GM12878 (cell line): ENCODE measurements at regions not wholly inside any gene's neighbourhood (a gene's known extent, or its start where the extent isn't known, plus 50 kb on each side); places are given as distances from the start of the nearest gene placed in this dataset.

ENCODE experiments used
- ATAC-seq: fragments of 200-7000 bp; cut with Tn5 transposase; 3 replicates; pipeline ENCODE4 v1.9.1; 2020; ENCODE audit warnings: mild to moderate bottlenecking, moderate library complexity
- BruUV-seq: library from RNA; stranded (reverse); fragments of 400-500 nt; replicated peaks from 2 replicates; lab custom pipeline; 2021; lab: Mats Ljungman, UMichigan
- CTCF ChIA-PET: fragments of 300-600 bp; sonication (Branson Sonifier 250); formaldehyde crosslinking; extraction: SDS; loops from one replicate; lab custom pipeline; 2021; ENCODE audit warnings: inconsistent platforms; lab: Yijun Ruan, JAX
- POLR2A ChIA-PET: fragments of 350-600 bp; formaldehyde crosslinking; extraction: SDS; loops from one replicate; lab custom pipeline; 2021; ENCODE audit warnings: inconsistent platforms; lab: Charles Lee
- RAD21 ChIA-PET: fragments of 300-600 bp; sonication (Branson Sonifier 250); formaldehyde crosslinking; loops from one replicate; lab custom pipeline; 2023; ENCODE audit warnings: antibody characterized with exemption; ENCODE audit not compliant: unreplicated experiment; lab: Charles Lee
- SMC1A ChIA-PET: fragments of 300-600 bp; sonication (Branson Sonifier 250); formaldehyde crosslinking; loops from one replicate; lab custom pipeline; 2023; ENCODE audit not compliant: unreplicated experiment, uncharacterized antibody; lab: Charles Lee
- DNase-seq: peaks from one replicate; pipeline ENCODE4 v3.0.0-alpha.2; 2011; ENCODE audit warnings: low read depth, low spot score
- FAIRE-seq: peaks from 3 replicates; lab custom pipeline; 2011; peaks lifted over from hg19 to GRCh38; lab: Jason Lieb, UNC
- H2AFZ ChIP-seq: 2 replicates; pipeline ENCODE4 v1.6.0; 2011; ENCODE audit warnings: low read depth, low read length, control low read depth; ENCODE audit not compliant: control insufficient read depth
- H3K27ac ChIP-seq: 2 replicates; pipeline ENCODE4 v1.5.1; 2011; ENCODE audit warnings: control low read depth; ENCODE audit not compliant: control insufficient read depth, insufficient read depth
- H3K27me3 ChIP-seq, 2 experiments: replicated peaks in 1 of 2; 2 replicates each; pipeline versions ENCODE4 v1.6.0 to v1.6.1; 2011; ENCODE audit warnings: low read length in 1 of 2; ENCODE audit not compliant: control insufficient read depth in 2 of 2, insufficient read depth in 2 of 2
- H3K36me3 ChIP-seq, 2 experiments: 2 replicates each; pipeline ENCODE4 v1.5.1; 2011; ENCODE audit warnings: low read length in 1 of 2; ENCODE audit not compliant: control insufficient read depth in 2 of 2, insufficient read depth in 2 of 2
- H3K4me1 ChIP-seq: 2 replicates; pipeline ENCODE4 v1.6.1; 2011; ENCODE audit warnings: mild to moderate bottlenecking, low read length, moderate library complexity, mixed read lengths; ENCODE audit not compliant: control insufficient read depth, insufficient read depth
- H3K4me2 ChIP-seq: 2 replicates; pipeline ENCODE4 v1.6.0; 2011; ENCODE audit warnings: control low read depth; ENCODE audit not compliant: control insufficient read depth, insufficient read depth
- H3K4me3 ChIP-seq: fragments of 200-600 bp; sonication (generic); 2 replicates; pipeline ENCODE4 v1.5.1; 2016
- H3K79me2 ChIP-seq: 2 replicates; pipeline ENCODE4 v1.6.0; 2011; ENCODE audit warnings: low read length; ENCODE audit not compliant: control insufficient read depth, insufficient read depth
- H3K9ac ChIP-seq: 2 replicates; pipeline ENCODE4 v1.8.0; 2011; ENCODE audit warnings: low read length, control low read depth, mixed read lengths; ENCODE audit not compliant: control insufficient read depth, insufficient read depth
- H3K9me3 ChIP-seq: replicated peaks from 3 replicates; pipeline ENCODE4 v1.5.1; 2011; ENCODE audit warnings: mild to moderate bottlenecking, low read length; ENCODE audit not compliant: control insufficient read depth, insufficient read depth
- H4K20me1 ChIP-seq: 2 replicates; pipeline ENCODE4 v1.6.0; 2011; ENCODE audit not compliant: control insufficient read depth, insufficient read depth
- ATF3 ChIP-seq: IDR thresholded peaks from 2 replicates; pipeline ENCODE4 v1.6.1; 2011; ENCODE audit warnings: low read depth, mild to moderate bottlenecking, low read length, moderate library complexity, borderline replicate concordance; ENCODE audit errors: extremely low read depth
- BHLHE40 ChIP-seq, 2 experiments: fragments of 450-650 bp in 1 of 2; IDR thresholded peaks; 2 replicates each; pipeline ENCODE4 v1.6.1; 2011 to 2017; ENCODE audit warnings: low read depth in 2 of 2, borderline replicate concordance in 1 of 2, improper control_type of control experiment in 1 of 2, low read length in 1 of 2, mild to moderate bottlenecking in 1 of 2
- DPF2 ChIP-seq: fragments of 450-650 bp; IDR thresholded peaks from 2 replicates; pipeline ENCODE4 v1.6.1; 2017; ENCODE audit warnings: mild to moderate bottlenecking
- EED ChIP-seq: sonication (generic); IDR thresholded peaks from 2 replicates; pipeline ENCODE4 v1.6.1; 2016; ENCODE audit warnings: antibody characterized with exemption, low read depth
- MTA2 ChIP-seq: fragments of 450-650 bp; IDR thresholded peaks from 2 replicates; pipeline ENCODE4 v1.6.1; 2016; ENCODE audit warnings: low read depth, mild to moderate bottlenecking, moderate library complexity
- NFYB ChIP-seq: IDR thresholded peaks from 2 replicates; pipeline ENCODE4 v1.6.1; 2011; ENCODE audit warnings: low read depth, mild to moderate bottlenecking, low read length, improper control_type of control experiment, moderate library complexity; ENCODE audit not compliant: insufficient read depth
- NRF1 ChIP-seq: conservative IDR thresholded peaks from 2 replicates; pipeline ENCODE4 v1.6.1; 2011; ENCODE audit warnings: mild to moderate bottlenecking, low read depth, low read length, improper control_type of control experiment
- RB1 ChIP-seq: fragments of 450-650 bp; formaldehyde crosslinking; IDR thresholded peaks from 2 replicates; pipeline ENCODE4 v1.6.1; 2017; ENCODE audit warnings: mild to moderate bottlenecking, borderline replicate concordance
- RCOR1 ChIP-seq: conservative IDR thresholded peaks from 2 replicates; pipeline ENCODE4 v1.6.1; 2012; ENCODE audit warnings: low read depth, low read length, improper control_type of control experiment
- REST ChIP-seq: IDR thresholded peaks from 2 replicates; pipeline ENCODE4 v1.6.1; 2012; ENCODE audit warnings: mild to moderate bottlenecking, low read depth, low read length
- ZNF217 ChIP-seq: fragments of 450-650 bp; IDR thresholded peaks from 2 replicates; pipeline ENCODE4 v1.6.1; 2017; ENCODE audit warnings: antibody characterized with exemption, mild to moderate bottlenecking
- WGBS: methylation state at CpG from one replicate; pipeline ENCODE4 v1.1.6; 2016; ENCODE audit warnings: low lambda C conversion rate; ENCODE audit not compliant: insufficient replicate concordance, insufficient coverage; ENCODE audit errors: missing lambda C conversion rate; 5-methylcytosine and 5-hydroxymethylcytosine counted together
- in situ Hi-C: fragments of 300-500 bp; cut with MboI; formaldehyde crosslinking; loops from 9 replicates; pipeline ENCODE4 v1.14.3; 2018; ENCODE audit warnings: mixed read lengths
- intact Hi-C: fragments of 100-400 bp; cut with micrococcal nuclease; formaldehyde crosslinking; loops from one replicate; pipeline ENCODE4 v1.14.2; 2022; ENCODE audit not compliant: unreplicated experiment
- TF ChIP-seq, protein P1 (sequence below): IDR thresholded peaks from 2 replicates; pipeline ENCODE4 v1.6.1; 2012; ENCODE audit warnings: low read depth, low read length, improper control_type of control experiment
- TF ChIP-seq, protein P2 (sequence below): IDR thresholded peaks from 2 replicates; pipeline ENCODE4 v1.6.1; 2011; ENCODE audit warnings: mild to moderate bottlenecking, low read depth, low read length, moderate library complexity; ENCODE audit not compliant: insufficient replicate concordance

DNA sequence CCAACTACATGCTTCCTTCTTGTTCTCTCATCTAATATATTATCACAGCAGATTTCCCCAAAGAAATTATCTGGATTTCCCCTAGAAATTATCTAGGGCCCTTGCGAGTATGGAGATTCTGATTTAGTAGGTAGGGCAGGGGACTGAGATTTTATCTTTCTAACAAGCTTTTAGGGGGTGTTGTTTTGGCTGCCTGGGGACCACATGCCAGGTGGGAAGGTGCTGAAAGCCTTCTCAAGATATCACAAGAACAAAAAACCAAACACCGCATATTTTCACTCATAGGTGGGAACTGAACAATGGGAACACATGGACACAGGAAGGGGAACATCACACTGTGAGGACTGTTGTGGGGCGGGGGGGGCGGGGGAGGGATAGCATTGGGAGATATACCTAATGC lies 146.5 kb upstream of the CDH10 start (continued):
- no peak for TF ChIP-seq REST
- no peak for TF ChIP-seq NRF1
- TF ChIP-seq ZNF217: no peak
- TF ChIP-seq RCOR1: no peak
- TF ChIP-seq ATF3: no peak
- no peak for TF ChIP-seq DPF2
- TF ChIP-seq BHLHE40 (IDR thresholded peaks at IDR 0.05; ENCODE audit: borderline replicate concordance in 1 of 2, low read depth in 2 of 2, low read length in 1 of 2): no peak

DNA sequence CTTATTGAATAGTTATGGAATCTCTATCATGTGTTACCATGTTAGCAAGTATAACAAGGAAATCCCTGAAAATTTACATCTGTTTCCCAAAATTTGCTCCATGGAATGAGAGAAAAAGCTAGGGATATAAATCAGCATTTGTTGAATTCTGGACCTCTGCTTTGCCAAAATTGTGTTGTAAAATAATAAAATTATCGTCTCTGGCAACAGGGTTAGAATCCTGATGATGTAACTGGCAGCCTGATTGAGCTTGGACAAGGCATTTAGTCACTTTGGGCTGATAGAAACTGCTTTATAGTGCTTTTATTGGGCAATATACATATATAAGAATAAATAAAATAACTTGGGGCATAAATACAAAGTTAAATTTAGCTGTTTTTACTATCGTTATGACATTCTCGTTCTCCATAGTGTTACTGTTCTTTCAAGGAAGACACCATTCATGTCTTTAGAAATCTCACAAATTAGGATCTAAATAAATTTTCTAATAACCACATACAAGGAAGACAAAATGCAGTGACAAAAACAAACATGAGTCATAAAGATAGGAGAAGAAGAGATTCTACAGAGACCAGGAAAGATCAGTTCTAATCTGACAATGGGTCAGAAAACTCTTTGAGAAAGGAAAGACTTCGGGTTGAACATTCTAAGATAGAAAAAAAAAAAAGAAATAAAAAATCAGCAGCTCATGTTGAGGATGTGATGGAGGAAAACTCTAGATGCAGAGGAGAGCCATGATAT lies 145.0 kb upstream of the CDH10 start:
- no peak overlapping the region for H3K9ac ChIP-seq
- no TSS peak for BruUV-seq
- intact Hi-C loops (no loop called here), in situ Hi-C loops (no loop called here)
- ATAC-seq (no peak), FAIRE-seq (no peak), DNase-seq (no peak)
- no peaks in the 10 kb centered on the region for H3K36me3 ChIP-seq
- CTCF ChIA-PET: no interaction called here
- 0% methylated on average over 4 of the region's 4 CpGs for WGBS
- no peaks in the 10 kb centered on the region for H4K20me1 ChIP-seq
- TF ChIP-seq EED (no peak), MTA2 (no peak), NFYB (no peak), RB1 (no peak)
- TF ChIP-seq, protein P1, sequence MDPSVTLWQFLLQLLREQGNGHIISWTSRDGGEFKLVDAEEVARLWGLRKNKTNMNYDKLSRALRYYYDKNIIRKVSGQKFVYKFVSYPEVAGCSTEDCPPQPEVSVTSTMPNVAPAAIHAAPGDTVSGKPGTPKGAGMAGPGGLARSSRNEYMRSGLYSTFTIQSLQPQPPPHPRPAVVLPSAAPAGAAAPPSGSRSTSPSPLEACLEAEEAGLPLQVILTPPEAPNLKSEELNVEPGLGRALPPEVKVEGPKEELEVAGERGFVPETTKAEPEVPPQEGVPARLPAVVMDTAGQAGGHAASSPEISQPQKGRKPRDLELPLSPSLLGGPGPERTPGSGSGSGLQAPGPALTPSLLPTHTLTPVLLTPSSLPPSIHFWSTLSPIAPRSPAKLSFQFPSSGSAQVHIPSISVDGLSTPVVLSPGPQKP: no peak
- TF ChIP-seq, protein P2, sequence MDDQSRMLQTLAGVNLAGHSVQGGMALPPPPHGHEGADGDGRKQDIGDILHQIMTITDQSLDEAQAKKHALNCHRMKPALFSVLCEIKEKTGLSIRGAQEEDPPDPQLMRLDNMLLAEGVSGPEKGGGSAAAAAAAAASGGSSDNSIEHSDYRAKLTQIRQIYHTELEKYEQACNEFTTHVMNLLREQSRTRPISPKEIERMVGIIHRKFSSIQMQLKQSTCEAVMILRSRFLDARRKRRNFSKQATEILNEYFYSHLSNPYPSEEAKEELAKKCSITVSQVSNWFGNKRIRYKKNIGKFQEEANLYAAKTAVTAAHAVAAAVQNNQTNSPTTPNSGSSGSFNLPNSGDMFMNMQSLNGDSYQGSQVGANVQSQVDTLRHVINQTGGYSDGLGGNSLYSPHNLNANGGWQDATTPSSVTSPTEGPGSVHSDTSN: no peak
- H3K4me1 ChIP-seq: no peaks in the 10 kb centered on the region
- H2AFZ ChIP-seq: no peak overlapping the region
- no peaks in the 10 kb centered on the region for H3K9me3 ChIP-seq
- RAD21 ChIA-PET: no interaction called here
- no peaks in the 10 kb centered on the region for H3K79me2 ChIP-seq
- no peaks in the 10 kb centered on the region for H3K27me3 ChIP-seq
- H3K27ac ChIP-seq: no peak overlapping the region
- SMC1A ChIA-PET: no interaction called here
- H3K4me2 ChIP-seq: no peak overlapping the region
- H3K4me3 ChIP-seq: no peak overlapping the region
- POLR2A ChIA-PET: no interaction called here
